ENCODE measurements at regions not wholly inside any gene's neighbourhood (a gene's known extent, or its start where the extent isn't known, plus 50 kb on each side); places are given as distances from the start of the nearest gene placed in this dataset.
"Not testable (repeated sequence)": the region's sequence is repeated elsewhere in the genome, so short reads cannot be mapped to it uniquely, and the experiment has no call there.

DNA sequence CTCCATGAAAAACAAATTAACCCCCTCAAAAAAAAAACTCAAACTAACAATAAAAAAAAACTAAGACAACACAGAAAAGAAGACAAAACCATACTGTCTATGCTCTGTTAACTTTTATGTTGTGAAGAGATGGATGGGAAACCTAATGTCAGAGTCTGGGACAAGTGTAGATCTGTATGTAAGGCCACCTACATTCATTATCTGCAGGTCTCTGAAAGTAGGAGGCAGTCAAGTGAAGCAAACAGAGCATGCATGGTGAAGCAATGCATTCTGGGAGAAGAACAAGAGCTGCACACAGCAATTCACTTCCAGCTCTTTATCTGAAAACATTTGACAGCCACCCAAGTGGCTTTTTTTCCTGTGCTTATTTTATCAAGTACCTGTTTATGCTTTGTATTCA lies 452.0 kb downstream of the EPHA7 start:
- Histone ChIP-seq H3K27me3 (ENCODE audit: control insufficient read depth, insufficient read depth, low read length, poor library complexity, severe bottlenecking) (no peaks in the 10 kb centered on the region), H3K4me1 (ENCODE audit: control insufficient read depth, insufficient read depth, low read length) (no peaks in the 10 kb centered on the region), H3K36me3 (ENCODE audit: control insufficient read depth, insufficient read depth, low read length) (no peaks in the 10 kb centered on the region), H3K4me3 (ENCODE audit: insufficient read depth, low read depth, low read length) (no peak overlapping the region), H3K27ac (ENCODE audit: insufficient read depth, low read depth, low read length, poor library complexity, severe bottlenecking) (no peak overlapping the region), H3K9me3 (ENCODE audit: control insufficient read depth, low read length) (no peaks in the 10 kb centered on the region)

DNA sequence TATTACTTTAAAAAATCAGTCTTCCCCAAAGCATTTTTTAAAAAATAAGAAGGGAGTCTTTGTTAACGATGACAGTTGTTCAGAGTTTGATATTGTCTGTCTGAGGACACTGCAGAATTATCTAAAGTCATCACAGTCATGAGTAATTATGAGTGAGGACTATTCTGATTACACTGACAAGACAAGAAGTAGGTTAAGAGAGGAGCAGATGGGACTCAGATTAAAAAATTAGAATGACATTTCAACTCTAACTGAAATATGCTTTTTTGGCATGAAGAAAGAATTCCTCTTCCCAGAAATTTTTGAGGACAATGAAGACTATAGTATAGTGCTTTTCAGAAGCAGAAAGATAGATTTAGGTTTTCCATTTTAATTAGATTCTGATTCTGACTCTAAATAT lies 456.5 kb downstream of the EPHA7 start:
- H3K4me1 ChIP-seq (ENCODE audit: control insufficient read depth, insufficient read depth, low read length), result no peaks in the 10 kb centered on the region
- peaks cover 2% of the 10 kb centered on the region for H3K9me3 ChIP-seq (ENCODE audit: control insufficient read depth, low read length)
- H3K27me3 ChIP-seq (ENCODE audit: control insufficient read depth, insufficient read depth, low read length, poor library complexity, severe bottlenecking), result no peaks in the 10 kb centered on the region
- H3K36me3 ChIP-seq (ENCODE audit: control insufficient read depth, insufficient read depth, low read length), result no peaks in the 10 kb centered on the region
- WGBS, 2 experiments, result 80 to 89% methylated on average over 1 of the region's 1 CpG
- H3K4me3 ChIP-seq (ENCODE audit: insufficient read depth, low read depth, low read length), result no peak overlapping the region
- no peak overlapping the region for H3K27ac ChIP-seq (ENCODE audit: insufficient read depth, low read depth, low read length, poor library complexity, severe bottlenecking)

DNA sequence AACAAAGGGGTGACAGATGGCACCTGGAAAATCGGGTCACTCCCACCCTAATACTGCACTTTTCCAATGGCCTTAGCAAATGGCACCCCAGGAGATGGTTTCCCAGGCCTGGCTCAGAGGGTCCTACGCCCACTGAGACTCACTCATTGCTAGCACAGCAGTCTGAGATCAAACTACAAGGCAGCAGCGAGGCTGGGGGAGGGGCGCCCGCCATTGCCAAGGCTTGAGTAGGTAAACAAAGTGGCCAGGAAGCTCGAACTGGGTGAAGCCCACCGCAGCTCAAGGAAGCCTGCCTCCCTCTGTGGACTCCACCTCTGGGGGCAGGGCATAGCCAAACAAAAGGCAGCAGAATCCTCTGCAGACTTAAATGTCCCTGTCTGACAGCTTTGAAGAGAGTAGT lies 467.2 kb downstream of the EPHA7 start:
- WGBS, 2 experiments, result 94% methylated on average over 7 of the region's 7 CpGs
- H3K4me1 ChIP-seq (ENCODE audit: control insufficient read depth, insufficient read depth, low read length), result not testable (repeated sequence)

DNA sequence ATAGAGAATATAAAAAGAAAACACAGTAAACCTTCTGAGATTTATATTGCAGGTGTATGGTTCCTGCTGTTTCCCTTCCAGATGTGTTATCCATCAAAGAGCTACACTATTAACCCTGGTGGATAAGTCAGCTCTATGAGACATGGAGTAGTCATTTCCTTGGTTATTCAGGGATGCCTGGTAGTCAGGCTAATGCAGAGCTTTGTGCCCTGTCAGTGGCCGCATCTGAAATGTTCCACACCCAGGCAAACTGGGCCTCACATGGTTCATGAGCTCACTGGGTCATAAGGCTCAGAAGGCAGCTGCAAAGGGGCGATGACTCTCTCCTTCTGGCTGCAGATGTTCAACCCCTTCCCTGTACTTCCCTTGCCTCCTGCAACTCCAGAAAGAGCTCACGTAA lies 473.6 kb downstream of the EPHA7 start:
- no peak overlapping the region for H3K27ac ChIP-seq (ENCODE audit: insufficient read depth, low read depth, low read length, poor library complexity, severe bottlenecking)
- no peak overlapping the region for H3K4me3 ChIP-seq (ENCODE audit: insufficient read depth, low read depth, low read length)
- 88 to 96% methylated on average over 3 of the region's 3 CpGs for WGBS, 2 experiments
- no peaks in the 10 kb centered on the region for H3K27me3 ChIP-seq (ENCODE audit: control insufficient read depth, insufficient read depth, low read length, poor library complexity, severe bottlenecking)
- H3K36me3 ChIP-seq (ENCODE audit: control insufficient read depth, insufficient read depth, low read length), result no peaks in the 10 kb centered on the region
- no peaks in the 10 kb centered on the region for H3K9me3 ChIP-seq (ENCODE audit: control insufficient read depth, low read length)
- peaks cover 5% of the 10 kb centered on the region for H3K4me1 ChIP-seq (ENCODE audit: control insufficient read depth, insufficient read depth, low read length)

More for the DNA sequence above, 467.2 kb downstream of the EPHA7 start:
- not testable (repeated sequence) for H3K27me3 ChIP-seq (ENCODE audit: control insufficient read depth, insufficient read depth, low read length, poor library complexity, severe bottlenecking); H3K36me3 ChIP-seq (ENCODE audit: control insufficient read depth, insufficient read depth, low read length); H3K9me3 ChIP-seq (ENCODE audit: control insufficient read depth, low read length); H3K4me3 ChIP-seq (ENCODE audit: insufficient read depth, low read depth, low read length); H3K27ac ChIP-seq (ENCODE audit: insufficient read depth, low read depth, low read length, poor library complexity, severe bottlenecking)

DNA sequence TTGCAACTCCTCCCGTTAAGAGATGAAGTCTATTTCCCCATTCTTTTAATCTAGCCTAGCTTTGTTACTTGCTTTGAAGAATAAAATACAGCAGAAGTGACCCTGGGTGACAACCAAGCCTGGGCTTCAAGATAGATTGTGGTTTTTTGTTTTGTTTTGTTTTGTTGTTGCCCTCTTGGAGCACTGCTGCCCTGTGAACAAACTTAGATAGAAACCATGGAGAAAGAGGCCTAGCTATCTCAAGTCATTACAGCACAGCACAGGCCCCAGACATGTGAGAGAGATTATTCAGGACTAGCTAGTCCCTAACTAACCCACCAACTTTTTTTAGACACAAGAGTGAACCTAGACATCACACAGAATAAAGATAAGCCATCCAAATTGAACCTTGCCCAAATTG lies 475.2 kb downstream of the EPHA7 start:
- Histone ChIP-seq H3K27me3 (ENCODE audit: control insufficient read depth, insufficient read depth, low read length, poor library complexity, severe bottlenecking) (no peaks in the 10 kb centered on the region), H3K27ac (ENCODE audit: insufficient read depth, low read depth, low read length, poor library complexity, severe bottlenecking) (no peak overlapping the region), H3K36me3 (ENCODE audit: control insufficient read depth, insufficient read depth, low read length) (no peaks in the 10 kb centered on the region), H3K9me3 (ENCODE audit: control insufficient read depth, low read length) (no peaks in the 10 kb centered on the region), H3K4me1 (ENCODE audit: control insufficient read depth, insufficient read depth, low read length) (peaks cover 5% of the 10 kb centered on the region), H3K4me3 (ENCODE audit: insufficient read depth, low read depth, low read length) (no peak overlapping the region)
- WGBS, 2 experiments, result 100% methylated on average over 1 of the region's 1 CpG; no CpG with 5 or more reads in 1 of the 2 experiments

DNA sequence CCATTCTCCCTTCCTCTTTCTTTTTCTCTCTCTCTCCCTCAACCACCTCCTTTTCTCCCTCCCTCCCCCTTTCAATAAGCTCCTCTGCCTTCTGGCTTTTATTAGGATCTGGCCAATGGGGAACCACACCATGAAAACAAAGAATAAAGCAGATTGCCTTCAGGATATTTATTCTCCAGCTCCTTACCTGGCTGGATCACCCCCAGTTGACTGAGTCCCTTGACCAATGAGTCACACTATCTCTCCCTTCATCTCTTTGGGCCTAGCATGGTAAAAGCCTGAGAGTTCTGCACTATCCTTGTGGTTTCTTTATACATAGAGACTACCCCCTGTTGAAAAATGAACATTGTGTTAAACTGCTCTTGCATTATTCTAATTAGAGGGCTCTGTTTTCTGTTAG lies 476.8 kb downstream of the EPHA7 start:
- H3K9me3 ChIP-seq (ENCODE audit: control insufficient read depth, low read length), result no peaks in the 10 kb centered on the region
- no peak overlapping the region for H3K4me3 ChIP-seq (ENCODE audit: insufficient read depth, low read depth, low read length)
- H3K4me1 ChIP-seq (ENCODE audit: control insufficient read depth, insufficient read depth, low read length), result peaks cover 5% of the 10 kb centered on the region
- H3K36me3 ChIP-seq (ENCODE audit: control insufficient read depth, insufficient read depth, low read length), result no peaks in the 10 kb centered on the region
- H3K27me3 ChIP-seq (ENCODE audit: control insufficient read depth, insufficient read depth, low read length, poor library complexity, severe bottlenecking), result no peaks in the 10 kb centered on the region
- no peak overlapping the region for H3K27ac ChIP-seq (ENCODE audit: insufficient read depth, low read depth, low read length, poor library complexity, severe bottlenecking)

DNA sequence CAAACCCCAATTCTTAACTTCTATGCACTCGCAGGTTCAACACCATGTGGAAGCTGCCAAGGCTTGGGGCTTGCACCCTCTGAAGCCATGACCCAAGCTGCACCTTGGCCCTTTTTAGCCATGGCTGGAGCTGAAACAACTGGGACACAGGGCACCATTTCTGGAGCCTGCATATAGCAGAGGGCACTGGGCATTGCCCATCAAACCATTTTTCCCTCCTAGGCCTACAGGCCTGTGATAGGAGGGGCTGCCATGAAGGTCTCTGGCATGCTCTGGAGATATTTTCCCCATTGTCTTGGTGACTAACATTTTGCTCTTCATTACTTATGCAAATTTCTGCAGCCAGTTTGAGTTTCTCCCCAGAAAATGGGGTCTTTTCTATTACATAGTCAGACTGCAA lies 484.7 kb downstream of the EPHA7 start:
- H3K4me1 ChIP-seq (ENCODE audit: control insufficient read depth, insufficient read depth, low read length), result no peaks in the 10 kb centered on the region
- H3K4me3 ChIP-seq (ENCODE audit: insufficient read depth, low read depth, low read length), result no peak overlapping the region
- no peaks in the 10 kb centered on the region for H3K36me3 ChIP-seq (ENCODE audit: control insufficient read depth, insufficient read depth, low read length)
- WGBS, 2 experiments, result 88 to 91% methylated on average over 1 of the region's 1 CpG
- no peaks in the 10 kb centered on the region for H3K9me3 ChIP-seq (ENCODE audit: control insufficient read depth, low read length)
- H3K27ac ChIP-seq (ENCODE audit: insufficient read depth, low read depth, low read length, poor library complexity, severe bottlenecking), result no peak overlapping the region
- no peaks in the 10 kb centered on the region for H3K27me3 ChIP-seq (ENCODE audit: control insufficient read depth, insufficient read depth, low read length, poor library complexity, severe bottlenecking)

DNA sequence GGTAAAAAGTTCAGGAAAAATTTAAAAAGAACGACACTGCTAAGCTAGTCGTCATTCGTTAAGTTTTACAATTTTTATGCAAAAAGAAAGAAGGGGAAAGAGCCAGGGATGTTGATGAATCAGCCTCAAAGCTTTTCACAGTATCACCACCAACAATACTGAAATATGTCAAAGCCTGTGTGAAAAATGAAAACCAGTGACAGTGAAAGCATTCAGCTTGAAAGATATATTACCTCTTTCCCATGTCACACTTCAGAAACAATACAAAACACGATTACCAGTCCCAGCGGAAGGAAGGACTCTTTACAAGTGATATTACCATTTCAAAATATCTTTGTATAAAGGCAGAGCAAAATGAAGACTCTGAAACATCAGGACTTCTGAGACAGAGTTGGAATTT lies 489.2 kb downstream of the EPHA7 start:
- no peaks in the 10 kb centered on the region for H3K4me1 ChIP-seq (ENCODE audit: control insufficient read depth, insufficient read depth, low read length)
- no peak overlapping the region for H3K4me3 ChIP-seq (ENCODE audit: insufficient read depth, low read depth, low read length)
- H3K9me3 ChIP-seq (ENCODE audit: control insufficient read depth, low read length), result no peaks in the 10 kb centered on the region
- no peaks in the 10 kb centered on the region for H3K36me3 ChIP-seq (ENCODE audit: control insufficient read depth, insufficient read depth, low read length)
- no peaks in the 10 kb centered on the region for H3K27me3 ChIP-seq (ENCODE audit: control insufficient read depth, insufficient read depth, low read length, poor library complexity, severe bottlenecking)
- no peak overlapping the region for H3K27ac ChIP-seq (ENCODE audit: insufficient read depth, low read depth, low read length, poor library complexity, severe bottlenecking)
- 91 to 93% methylated on average over 3 to 5 of the region's 5 CpGs for WGBS, 2 experiments

DNA sequence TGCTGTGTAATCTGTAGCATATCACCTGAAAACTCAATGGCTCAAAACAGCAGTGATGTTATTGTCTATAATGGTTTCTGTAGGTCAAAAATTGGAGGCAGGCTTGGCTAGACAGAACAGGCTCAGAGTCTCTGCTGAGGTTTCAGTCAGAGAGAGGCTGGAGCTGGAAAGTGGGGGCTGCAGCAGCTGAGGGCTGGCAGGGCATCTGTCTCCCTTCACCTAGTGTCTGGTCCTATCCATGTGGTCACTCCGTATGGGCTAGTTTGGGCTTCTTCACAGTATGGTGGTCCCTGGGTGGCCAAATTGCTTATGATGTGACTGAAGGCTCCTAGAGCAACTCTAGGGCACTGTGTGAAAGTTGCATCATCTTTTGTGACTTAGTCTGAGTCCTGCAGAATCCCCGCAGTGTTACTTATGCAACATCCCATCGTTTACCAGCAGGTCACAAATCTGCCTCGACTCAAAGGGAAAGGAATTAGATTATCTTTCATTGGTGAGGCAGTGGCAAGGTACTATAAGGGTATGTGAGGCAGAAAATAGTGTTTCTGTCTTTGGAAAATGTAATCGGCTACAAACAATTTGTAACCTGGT lies 497.0 kb downstream of the EPHA7 start:
- H3K36me3 ChIP-seq (ENCODE audit: control insufficient read depth, insufficient read depth, low read length), result no peaks in the 10 kb centered on the region
- H3K27ac ChIP-seq (ENCODE audit: insufficient read depth, low read depth, low read length, poor library complexity, severe bottlenecking), result no peak overlapping the region
- H3K4me3 ChIP-seq (ENCODE audit: insufficient read depth, low read depth, low read length), result no peak overlapping the region
- no peaks in the 10 kb centered on the region for H3K9me3 ChIP-seq (ENCODE audit: control insufficient read depth, low read length)
- H3K27me3 ChIP-seq (ENCODE audit: control insufficient read depth, insufficient read depth, low read length, poor library complexity, severe bottlenecking), result no peaks in the 10 kb centered on the region
- 71 to 78% methylated on average over 5 of the region's 5 CpGs for WGBS, 2 experiments
- H3K4me1 ChIP-seq (ENCODE audit: control insufficient read depth, insufficient read depth, low read length), result no peaks in the 10 kb centered on the region

DNA sequence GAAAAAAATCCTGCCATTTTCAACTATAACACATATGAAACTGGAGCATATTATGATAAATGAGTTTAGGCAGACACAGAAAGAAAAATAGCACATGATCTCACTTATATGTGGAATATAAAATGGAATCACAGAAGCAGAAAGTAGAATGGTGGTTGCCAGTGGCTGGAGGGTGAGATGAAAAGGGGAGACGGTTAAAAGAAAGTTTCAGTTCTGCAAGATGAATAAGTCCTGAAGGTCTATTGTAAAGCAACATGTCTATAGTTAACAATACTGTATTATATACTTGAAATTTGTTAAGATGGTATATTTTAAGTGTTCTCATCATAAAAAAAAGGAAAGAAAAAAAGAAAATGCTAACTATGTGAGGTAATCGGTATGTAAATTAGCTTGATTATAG lies 503.9 kb downstream of the EPHA7 start:
- no peak overlapping the region for H3K4me3 ChIP-seq (ENCODE audit: insufficient read depth, low read depth, low read length)
- no peak overlapping the region for H3K27ac ChIP-seq (ENCODE audit: insufficient read depth, low read depth, low read length, poor library complexity, severe bottlenecking)
- H3K36me3 ChIP-seq (ENCODE audit: control insufficient read depth, insufficient read depth, low read length), result no peaks in the 10 kb centered on the region
- H3K27me3 ChIP-seq (ENCODE audit: control insufficient read depth, insufficient read depth, low read length, poor library complexity, severe bottlenecking), result no peaks in the 10 kb centered on the region
- no peaks in the 10 kb centered on the region for H3K9me3 ChIP-seq (ENCODE audit: control insufficient read depth, low read length)
- H3K4me1 ChIP-seq (ENCODE audit: control insufficient read depth, insufficient read depth, low read length), result no peaks in the 10 kb centered on the region
- 86 to 91% methylated on average over 1 of the region's 2 CpGs for WGBS, 2 experiments

DNA sequence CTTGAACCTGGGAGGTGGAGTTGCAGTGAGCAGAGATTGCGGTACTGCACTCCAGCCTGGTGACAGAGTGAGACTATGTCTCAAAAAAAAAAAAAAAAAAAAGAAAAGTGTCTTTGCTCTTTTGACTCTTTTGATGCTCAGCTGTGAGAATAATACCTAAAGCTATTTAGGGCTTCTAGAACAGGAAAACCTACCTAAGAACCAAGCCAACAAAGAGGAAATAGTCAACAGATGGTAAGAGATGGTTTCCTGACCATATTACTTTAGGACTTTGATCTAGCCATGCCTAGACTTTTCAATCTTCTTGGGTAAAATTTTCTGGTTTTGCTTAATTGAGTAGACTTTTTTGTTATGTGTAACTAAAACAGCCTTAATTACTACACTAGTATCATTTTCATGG lies 508.1 kb downstream of the EPHA7 start:
- H3K27ac ChIP-seq (ENCODE audit: insufficient read depth, low read depth, low read length, poor library complexity, severe bottlenecking), result no peak overlapping the region
- no peaks in the 10 kb centered on the region for H3K27me3 ChIP-seq (ENCODE audit: control insufficient read depth, insufficient read depth, low read length, poor library complexity, severe bottlenecking)
- H3K4me1 ChIP-seq (ENCODE audit: control insufficient read depth, insufficient read depth, low read length), result no peaks in the 10 kb centered on the region
- no peaks in the 10 kb centered on the region for H3K9me3 ChIP-seq (ENCODE audit: control insufficient read depth, low read length)
- no peak overlapping the region for H3K4me3 ChIP-seq (ENCODE audit: insufficient read depth, low read depth, low read length)
- no peaks in the 10 kb centered on the region for H3K36me3 ChIP-seq (ENCODE audit: control insufficient read depth, insufficient read depth, low read length)
- 94 to 96% methylated on average over 1 of the region's 1 CpG for WGBS, 2 experiments

Data from ectodermal cell (in vitro differentiated cells).